IPS DF 6.9 (cell line): ENCODE measurements at regions not wholly inside any gene's neighbourhood (a gene's known extent, or its start where the extent isn't known, plus 50 kb on each side); places are given as distances from the start of the nearest gene placed in this dataset.

ENCODE experiments used
- DNase-seq: peaks from one replicate; pipeline ENCODE4 v3.0.0-alpha.2; 2013; ENCODE audit warnings: low read depth, low spot score
- H3K27ac ChIP-seq: one replicate; pipeline ENCODE4 v1.5.1; 2013; ENCODE audit warnings: low read length, control low read depth
- H3K27me3 ChIP-seq: 2 replicates; pipeline ENCODE4 v1.6.1; 2013; ENCODE audit warnings: mild to moderate bottlenecking, low read length; ENCODE audit not compliant: control insufficient read depth, insufficient read depth
- H3K36me3 ChIP-seq: 2 replicates; pipeline ENCODE4 v1.6.1; 2013; ENCODE audit warnings: low read length; ENCODE audit not compliant: control insufficient read depth, insufficient read depth
- H3K4me1 ChIP-seq: 2 replicates; pipeline ENCODE4 v1.6.1; 2013; ENCODE audit warnings: low read length; ENCODE audit not compliant: control insufficient read depth, insufficient read depth
- H3K4me3 ChIP-seq: 2 replicates; pipeline ENCODE4 v1.5.1; 2013; ENCODE audit warnings: mild to moderate bottlenecking, low read length
- H3K9me3 ChIP-seq: 2 replicates; pipeline ENCODE4 v1.6.1; 2013; ENCODE audit warnings: low read length, inconsistent platforms; ENCODE audit not compliant: control insufficient read depth, insufficient read depth
- WGBS: extraction: QIAGEN DNeasy Blood & Tissue Kit; methylation state at CpG from one replicate; pipeline ENCODE4 v1.1.7; 2013; ENCODE audit warnings: mixed read lengths, missing lambda C conversion rate; ENCODE audit not compliant: insufficient read length, insufficient coverage; 5-methylcytosine and 5-hydroxymethylcytosine counted together

- H3K36me3 ChIP-seq, result no peaks in the 10 kb centered on the region
- no CpG with 5 or more reads among the region's 4 CpGs for WGBS
- peaks cover 3% of the 10 kb centered on the region for H3K4me1 ChIP-seq
- H3K27me3 ChIP-seq, result no peaks in the 10 kb centered on the region
- no peak overlapping the region for H3K4me3 ChIP-seq
- no peak for DNase-seq
- H3K9me3 ChIP-seq, result no peaks in the 10 kb centered on the region
- H3K27ac ChIP-seq, result no peak overlapping the region
Measured at GRCh38 chr12:124658302-124658701, 90.9 kb upstream of the NCOR2 start.

- Histone ChIP-seq H3K36me3 (no peaks in the 10 kb centered on the region), H3K9me3 (no peaks in the 10 kb centered on the region), H3K4me3 (no peak overlapping the region), H3K4me1 (peaks cover 3% of the 10 kb centered on the region), H3K27ac (no peak overlapping the region), H3K27me3 (no peaks in the 10 kb centered on the region)
- DNase-seq, result no peak
- WGBS, result no CpG with 5 or more reads among the region's 8 CpGs
Measured at GRCh38 chr12:124656947-124657434, 89.6 kb upstream of the NCOR2 start.

GRCh38 chr12:124655698-124656516 is 88.5 kb upstream of the NCOR2 start:
- H3K36me3 ChIP-seq, result no peaks in the 10 kb centered on the region
- no peak overlapping the region for H3K4me3 ChIP-seq
- peaks cover 3% of the 10 kb centered on the region for H3K4me1 ChIP-seq
- DNase-seq, result peak; percentile 66
- no peak overlapping the region for H3K27ac ChIP-seq
- no peaks in the 10 kb centered on the region for H3K27me3 ChIP-seq
- no CpG with 5 or more reads among the region's 20 CpGs for WGBS
- H3K9me3 ChIP-seq, result no peaks in the 10 kb centered on the region

- Histone ChIP-seq H3K27me3 (no peaks in the 10 kb centered on the region), H3K36me3 (no peaks in the 10 kb centered on the region), H3K27ac (no peak overlapping the region), H3K4me1 (peaks cover 3% of the 10 kb centered on the region), H3K9me3 (no peaks in the 10 kb centered on the region), H3K4me3 (no peak overlapping the region)
- DNase-seq, result no peak
- no CpG with 5 or more reads among the region's 18 CpGs for WGBS
Measured at GRCh38 chr12:124655048-124655697, 87.8 kb upstream of the NCOR2 start.

DNA sequence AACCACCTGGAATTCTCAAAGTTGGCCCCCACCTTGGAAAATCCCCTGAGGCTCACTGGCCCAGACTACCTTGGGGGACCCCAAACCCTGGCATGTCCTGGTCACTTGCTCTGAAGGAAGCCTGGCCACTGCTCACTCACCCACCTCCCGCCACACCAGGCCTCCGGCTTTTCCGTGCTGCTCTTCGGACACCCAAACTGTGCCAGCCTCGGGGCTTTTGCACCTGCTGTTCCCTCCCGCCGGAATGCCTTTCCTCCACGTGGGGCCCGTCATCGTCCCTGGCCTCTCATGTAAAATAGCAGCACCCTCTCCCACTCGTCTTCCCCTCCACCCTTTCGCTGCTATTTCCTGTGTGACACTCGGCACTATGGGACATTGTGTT is 87.2 kb upstream of the NCOR2 start:
- no peaks in the 10 kb centered on the region for H3K27me3 ChIP-seq
- no peak overlapping the region for H3K4me3 ChIP-seq
- WGBS, result no CpG with 5 or more reads among the region's 13 CpGs
- no peaks in the 10 kb centered on the region for H3K36me3 ChIP-seq
- peaks cover 3% of the 10 kb centered on the region for H3K4me1 ChIP-seq
- H3K9me3 ChIP-seq, result no peaks in the 10 kb centered on the region
- DNase-seq, result no peak
- H3K27ac ChIP-seq, result no peak overlapping the region

GRCh38 chr12:124653169-124653931 is 85.9 kb upstream of the NCOR2 start:
- H3K4me1 ChIP-seq, result peaks cover 3% of the 10 kb centered on the region
- H3K36me3 ChIP-seq, result no peaks in the 10 kb centered on the region
- no CpG with 5 or more reads among the region's 19 CpGs for WGBS
- DNase-seq, result no peak
- no peaks in the 10 kb centered on the region for H3K27me3 ChIP-seq
- no peak overlapping the region for H3K4me3 ChIP-seq
- H3K27ac ChIP-seq, result no peak overlapping the region
- peaks cover 2% of the 10 kb centered on the region; the same call in 1 of the 2 replicates for H3K9me3 ChIP-seq

- no peaks in the 10 kb centered on the region for H3K27me3 ChIP-seq
- no peak overlapping the region for H3K27ac ChIP-seq
- H3K36me3 ChIP-seq, result no peaks in the 10 kb centered on the region
- H3K4me3 ChIP-seq, result no peak overlapping the region
- peaks cover 3% of the 10 kb centered on the region for H3K4me1 ChIP-seq
- peaks cover 2% of the 10 kb centered on the region; the same call in 1 of the 2 replicates for H3K9me3 ChIP-seq
- no CpG with 5 or more reads among the region's 9 CpGs for WGBS
- no peak for DNase-seq
Measured at GRCh38 chr12:124652661-124653060, 85.2 kb upstream of the NCOR2 start.

- Histone ChIP-seq H3K4me1 (peaks cover 3% of the 10 kb centered on the region), H3K27me3 (no peaks in the 10 kb centered on the region), H3K36me3 (no peaks in the 10 kb centered on the region), H3K9me3 (peaks cover 2% of the 10 kb centered on the region; the same call in 1 of the 2 replicates), H3K27ac (no peak overlapping the region), H3K4me3 (no peak overlapping the region)
- no CpG with 5 or more reads among the region's 10 CpGs for WGBS
- DNase-seq, result no peak
Measured at GRCh38 chr12:124651516-124652273, 84.3 kb upstream of the NCOR2 start.

DNA sequence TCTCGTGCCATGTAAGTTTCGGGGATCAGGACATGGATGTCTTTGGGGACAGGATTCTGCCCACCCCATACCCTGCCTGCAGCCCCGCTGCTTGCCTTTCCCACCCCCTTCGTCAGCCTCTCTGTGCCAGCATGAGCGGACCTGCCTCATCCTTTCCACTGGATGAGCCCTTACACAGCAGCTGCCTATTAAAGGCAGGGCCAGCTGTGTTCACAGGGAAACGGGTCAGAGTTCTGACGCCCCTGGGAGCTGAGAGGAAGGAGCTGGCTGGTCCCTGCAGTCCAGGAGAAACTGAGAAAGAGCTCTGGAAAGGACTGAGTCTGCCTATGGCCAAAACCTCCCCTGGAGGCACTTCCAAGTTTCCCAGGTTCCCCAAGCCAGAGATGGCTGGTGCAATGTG is 83.5 kb upstream of the NCOR2 start:
- no CpG with 5 or more reads among the region's 7 CpGs for WGBS
- H3K36me3 ChIP-seq, result no peaks in the 10 kb centered on the region
- H3K27me3 ChIP-seq, result no peaks in the 10 kb centered on the region; the same call in 1 of the 2 replicates
- H3K4me3 ChIP-seq, result no peak overlapping the region
- peaks cover 2% of the 10 kb centered on the region; the same call in 1 of the 2 replicates for H3K9me3 ChIP-seq
- no peak for DNase-seq
- peaks cover 6% of the 10 kb centered on the region for H3K4me1 ChIP-seq
- H3K27ac ChIP-seq, result no peak overlapping the region
